MM.1S (cell line): ENCODE measurements at regions not wholly inside any gene's neighbourhood (a gene's known extent, or its start where the extent isn't known, plus 50 kb on each side); places are given as distances from the start of the nearest gene placed in this dataset.

Experiments
- DNase-seq: peaks from one replicate; pipeline ENCODE4 v3.0.0-alpha.2; 2015
- H2AFZ ChIP-seq: fragments of 300-600 bp; sonication (generic); 2 replicates; pipeline ENCODE4 v1.6.0; 2016; ENCODE audit warnings: antibody characterized with exemption, low read length
- H3F3A ChIP-seq: fragments of 300-600 bp; sonication (generic); 2 replicates; pipeline ENCODE4 v1.6.1; 2016; ENCODE audit warnings: mild to moderate bottlenecking, antibody characterized with exemption, low read length, moderate library complexity, mixed read lengths; ENCODE audit not compliant: insufficient read depth
- H3K27ac ChIP-seq: fragments of 300-600 bp; sonication (generic); 2 replicates; pipeline ENCODE4 v1.5.1; 2016; ENCODE audit warnings: mild to moderate bottlenecking, low read length
- H3K27me3 ChIP-seq: fragments of 300-600 bp; sonication (generic); replicated peaks from 2 replicates; pipeline ENCODE4 v1.6.0; 2016; ENCODE audit warnings: low read length; ENCODE audit not compliant: insufficient read depth
- H3K36me3 ChIP-seq: fragments of 300-600 bp; sonication (generic); replicated peaks from 2 replicates; pipeline ENCODE4 v1.6.1; 2016; ENCODE audit warnings: mild to moderate bottlenecking, low read length, mixed read lengths; ENCODE audit not compliant: insufficient read depth
- H3K4me1 ChIP-seq: fragments of 300-600 bp; sonication (generic); 2 replicates; pipeline ENCODE4 v1.6.1; 2016; ENCODE audit warnings: low read length, mixed read lengths
- H3K4me2 ChIP-seq: fragments of 300-600 bp; sonication (generic); 2 replicates; pipeline ENCODE4 v1.6.0; 2016; ENCODE audit warnings: low read depth, low read length
- H3K4me3 ChIP-seq: fragments of 300-600 bp; sonication (generic); 2 replicates; pipeline ENCODE4 v1.5.1; 2016; ENCODE audit warnings: low read length, mixed read lengths
- H3K79me2 ChIP-seq: fragments of 300-600 bp; sonication (generic); 2 replicates; pipeline ENCODE4 v1.6.1; 2016; ENCODE audit warnings: mixed run types, low read length, mixed read lengths
- H3K9ac ChIP-seq: fragments of 300-600 bp; sonication (generic); 2 replicates; pipeline ENCODE4 v1.6.1; 2016; ENCODE audit warnings: low read length, mixed read lengths
- H3K9me2 ChIP-seq: fragments of 300-600 bp; sonication (generic); replicated peaks from 2 replicates; pipeline ENCODE4 v1.6.1; 2016; ENCODE audit warnings: mild to moderate bottlenecking, low read length, mixed read lengths; ENCODE audit not compliant: insufficient read depth
- H3K9me3 ChIP-seq: fragments of 300-600 bp; sonication (generic); replicated peaks from 2 replicates; pipeline ENCODE4 v1.6.1; 2016; ENCODE audit warnings: mild to moderate bottlenecking, low read length, mixed read lengths; ENCODE audit not compliant: insufficient read depth
- H4K20me1 ChIP-seq: fragments of 300-600 bp; sonication (generic); 2 replicates; pipeline ENCODE4 v1.6.1; 2016; ENCODE audit warnings: mild to moderate bottlenecking, low read length, moderate library complexity, mixed read lengths; ENCODE audit not compliant: insufficient read depth
- CTCF ChIP-seq: fragments of 300-600 bp; sonication (generic); IDR thresholded peaks from 2 replicates; pipeline ENCODE4 v1.5.1; 2016; ENCODE audit warnings: antibody characterized with exemption, low read length, mixed read lengths
- EZH2 ChIP-seq: fragments of 300-600 bp; sonication (generic); optimal IDR thresholded peaks from 2 replicates; pipeline ENCODE3; 2017; ENCODE audit warnings: low read depth, mild to moderate bottlenecking, antibody characterized with exemption, low read length, mixed read lengths
- EZH2phosphoT487 ChIP-seq: fragments of 300-600 bp; sonication (generic); IDR thresholded peaks from 2 replicates; pipeline ENCODE4 v1.6.1; 2018; ENCODE audit warnings: antibody characterized with exemption, low read length

- Histone ChIP-seq H3K9me2 (no peaks in the 10 kb centered on the region), H3K9ac (no peak overlapping the region), H3K36me3 (no peaks in the 10 kb centered on the region), H3K27ac (no peak overlapping the region), H3K4me1 (no peaks in the 10 kb centered on the region), H3K9me3 (no peaks in the 10 kb centered on the region), H4K20me1 (no peaks in the 10 kb centered on the region), H3K4me3 (no peak overlapping the region), H3K27me3 (no peaks in the 10 kb centered on the region), H3K79me2 (no peaks in the 10 kb centered on the region), H3F3A (no peaks in the 10 kb centered on the region), H2AFZ (no peak overlapping the region), H3K4me2 (no peak overlapping the region)
- TF ChIP-seq EZH2phosphoT487: no peak
- no peak for TF ChIP-seq EZH2
- no peak for TF ChIP-seq CTCF
- DNase-seq: no peak
These were observed 479.3 kb downstream of the EPHA3 start for GRCh38 chr3:89586676-89587075.

- H3K27ac ChIP-seq: no peak overlapping the region
- no peak for DNase-seq
- no peak overlapping the region for H3K9ac ChIP-seq
- no peaks in the 10 kb centered on the region for H3K79me2 ChIP-seq
- no peak overlapping the region for H3K4me3 ChIP-seq
- no peak overlapping the region for H3K4me2 ChIP-seq
- no peaks in the 10 kb centered on the region for H3K27me3 ChIP-seq
- H3K9me2 ChIP-seq: no peaks in the 10 kb centered on the region
- no peaks in the 10 kb centered on the region for H3F3A ChIP-seq
- H2AFZ ChIP-seq: no peak overlapping the region
- H3K9me3 ChIP-seq: no peaks in the 10 kb centered on the region
- H3K4me1 ChIP-seq: no peaks in the 10 kb centered on the region
- no peak for TF ChIP-seq EZH2phosphoT487
- no peak for TF ChIP-seq EZH2
- TF ChIP-seq CTCF: no peak
- no peaks in the 10 kb centered on the region for H3K36me3 ChIP-seq
- H4K20me1 ChIP-seq: no peaks in the 10 kb centered on the region
These were observed 498.7 kb downstream of the EPHA3 start for GRCh38 chr3:89606151-89606550.

GRCh38 chr3:89612027-89612426 lies 504.6 kb downstream of the EPHA3 start:
- no peak overlapping the region for H2AFZ ChIP-seq
- H3K9me3 ChIP-seq: no peaks in the 10 kb centered on the region
- no peak overlapping the region for H3K4me2 ChIP-seq
- no peaks in the 10 kb centered on the region for H3K9me2 ChIP-seq
- no peaks in the 10 kb centered on the region for H3K79me2 ChIP-seq
- no peaks in the 10 kb centered on the region for H3F3A ChIP-seq
- no peak overlapping the region for H3K4me3 ChIP-seq
- no peak overlapping the region for H3K9ac ChIP-seq
- no peak for DNase-seq
- H3K36me3 ChIP-seq: no peaks in the 10 kb centered on the region
- no peaks in the 10 kb centered on the region for H3K4me1 ChIP-seq
- no peaks in the 10 kb centered on the region for H3K27me3 ChIP-seq
- no peak overlapping the region for H3K27ac ChIP-seq
- no peaks in the 10 kb centered on the region for H4K20me1 ChIP-seq
- no peak for TF ChIP-seq CTCF

GRCh38 chr3:89613241-89613640 lies 505.8 kb downstream of the EPHA3 start:
- no peak for TF ChIP-seq EZH2phosphoT487
- no peak for TF ChIP-seq CTCF
- TF ChIP-seq EZH2: no peak

More at GRCh38 chr3:89613241-89613640, 505.8 kb downstream of the EPHA3 start:
- H3K4me2 ChIP-seq: no peak overlapping the region
- DNase-seq: no peak
- no peak overlapping the region for H3K4me3 ChIP-seq
- H2AFZ ChIP-seq: no peak overlapping the region
- H3K27ac ChIP-seq: no peak overlapping the region
- no peaks in the 10 kb centered on the region for H3K36me3 ChIP-seq
- no peaks in the 10 kb centered on the region for H3F3A ChIP-seq
- H3K27me3 ChIP-seq: no peaks in the 10 kb centered on the region
- no peaks in the 10 kb centered on the region for H3K9me2 ChIP-seq
- H3K9ac ChIP-seq: no peak overlapping the region
- no peaks in the 10 kb centered on the region for H3K79me2 ChIP-seq
- H3K4me1 ChIP-seq: no peaks in the 10 kb centered on the region
- no peaks in the 10 kb centered on the region for H3K9me3 ChIP-seq
- H4K20me1 ChIP-seq: no peaks in the 10 kb centered on the region
